Astrocyte (in vitro differentiated cells and primary cell): ENCODE measurements at regions not wholly inside any gene's neighbourhood (a gene's known extent, or its start where the extent isn't known, plus 50 kb on each side); places are given as distances from the start of the nearest gene placed in this dataset.

Source experiments
- CTCF ChIP-seq: IDR thresholded peaks from 2 replicates; pipeline ENCODE4 v1.5.1; 2011; ENCODE audit warnings: low read depth, mild to moderate bottlenecking, inconsistent platforms, low read length, moderate library complexity; ENCODE audit not compliant: insufficient read depth
- EZH2 ChIP-seq: IDR thresholded peaks from 2 replicates; pipeline ENCODE4 v1.6.1; 2012; ENCODE audit warnings: mild to moderate bottlenecking, low read length, inconsistent platforms; ENCODE audit not compliant: insufficient read depth

GRCh38 chr11:116107229-116107628 lies 603.0 kb upstream of the CADM1 start:
- TF ChIP-seq CTCF, result no peak
- no peak for TF ChIP-seq EZH2
